Stimulated activated CD8-positive, alpha-beta memory T cell treated with anti-CD3 and anti-CD28 coated beads, Interleukin-15, amount 100 ng/mL, for 4 hours (primary cell): ENCODE measurements at regions not wholly inside any gene's neighbourhood (a gene's known extent, or its start where the extent isn't known, plus 50 kb on each side); places are given as distances from the start of the nearest gene placed in this dataset.
A peak's percentile ranks its signal among the peaks of the same experiment; 100 is the strongest.

Experiments
- DNase-seq, 2 donors: peaks; one replicate each; pipeline ENCODE4 v3.0.0-alpha.2; 2020; ENCODE audit warnings: low read depth in 2 of 2

DNA sequence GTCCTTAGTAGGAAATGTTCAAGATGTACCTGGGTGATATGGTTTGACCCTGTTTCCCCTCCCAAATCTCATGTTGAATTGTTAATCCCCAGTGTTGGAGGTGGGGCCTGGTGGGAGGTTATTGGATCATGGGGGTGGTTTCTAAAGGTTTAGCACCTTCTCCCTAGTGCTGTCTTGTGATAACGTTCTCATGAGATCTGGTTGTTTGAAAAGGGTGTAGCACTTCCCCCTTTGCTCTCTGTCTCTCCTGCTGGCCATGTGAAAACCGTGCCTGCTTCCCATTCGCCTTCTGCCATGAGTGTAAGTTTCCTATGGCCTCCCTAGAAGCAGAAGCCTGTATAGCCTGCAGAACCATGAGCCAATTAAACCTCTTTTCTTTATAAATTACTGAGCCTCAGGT lies 353.0 kb upstream of the SFSWAP start:
- no peak for DNase-seq

DNA sequence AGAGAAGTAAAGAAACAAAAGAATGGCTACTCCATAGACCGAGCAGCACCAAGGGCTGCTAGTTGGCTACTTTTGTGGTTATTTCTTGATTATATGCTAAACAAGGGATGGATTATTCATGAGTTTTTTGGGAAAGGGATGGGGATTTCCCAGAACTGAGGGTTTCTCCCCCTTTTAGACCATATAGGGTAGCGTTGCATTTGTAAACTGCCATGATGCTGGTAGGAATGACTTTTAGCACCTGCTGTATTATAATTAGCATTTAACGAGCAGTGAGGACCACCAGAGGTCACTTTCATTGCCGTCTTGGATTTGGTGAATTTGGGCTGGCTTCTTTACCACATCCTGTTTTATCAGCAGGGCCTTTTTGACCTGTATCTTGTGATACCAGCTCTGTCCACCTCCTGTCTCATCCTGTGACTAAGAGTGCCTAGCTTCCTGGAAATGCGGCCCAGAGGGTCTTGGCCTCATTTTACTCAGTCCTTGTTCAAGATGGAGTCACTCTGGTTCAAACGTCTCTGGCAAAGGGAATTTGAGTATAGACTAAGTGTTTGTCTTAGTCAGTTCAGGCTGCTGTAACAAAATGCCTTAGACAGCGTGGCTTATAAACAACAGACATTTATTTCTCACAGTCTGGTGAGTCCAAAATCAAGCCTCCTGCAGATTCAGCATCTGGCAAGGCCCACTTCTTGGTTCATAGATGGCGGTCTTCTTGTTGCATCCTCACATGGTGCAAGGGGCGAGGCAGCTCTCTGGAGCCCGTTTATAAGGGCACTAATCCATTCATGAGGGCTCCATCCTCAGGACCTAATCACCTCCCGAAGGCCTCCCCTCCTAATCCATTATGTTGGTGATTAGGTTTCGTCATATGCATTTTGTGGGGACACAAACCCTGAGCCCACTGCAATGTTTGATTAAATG lies 348.3 kb upstream of the SFSWAP start:
- DNase-seq: no peak

DNA sequence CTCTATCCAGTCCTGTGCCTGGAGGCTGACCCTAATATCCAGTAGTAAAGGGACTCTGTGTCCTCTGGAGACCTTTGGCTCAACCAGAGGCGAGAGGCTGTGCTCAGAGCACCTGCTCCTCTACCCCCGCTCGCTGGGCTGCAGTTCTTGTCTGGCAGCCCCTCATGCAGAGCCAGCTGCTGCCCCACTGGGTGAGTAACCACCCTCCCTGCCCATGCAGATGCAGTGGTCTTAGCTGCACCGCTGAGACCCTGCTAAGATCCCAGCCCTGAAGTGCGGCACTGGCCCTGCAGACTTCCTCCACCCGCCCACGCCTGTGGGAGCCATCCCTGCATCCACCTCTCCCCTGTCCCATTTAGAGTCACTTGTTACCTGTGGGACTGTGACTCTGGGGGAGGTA lies 347.5 kb upstream of the SFSWAP start:
- DNase-seq: no peak

- no peak for DNase-seq
Measured at GRCh38 chr12:131363841-131364495, 346.9 kb upstream of the SFSWAP start.

DNA sequence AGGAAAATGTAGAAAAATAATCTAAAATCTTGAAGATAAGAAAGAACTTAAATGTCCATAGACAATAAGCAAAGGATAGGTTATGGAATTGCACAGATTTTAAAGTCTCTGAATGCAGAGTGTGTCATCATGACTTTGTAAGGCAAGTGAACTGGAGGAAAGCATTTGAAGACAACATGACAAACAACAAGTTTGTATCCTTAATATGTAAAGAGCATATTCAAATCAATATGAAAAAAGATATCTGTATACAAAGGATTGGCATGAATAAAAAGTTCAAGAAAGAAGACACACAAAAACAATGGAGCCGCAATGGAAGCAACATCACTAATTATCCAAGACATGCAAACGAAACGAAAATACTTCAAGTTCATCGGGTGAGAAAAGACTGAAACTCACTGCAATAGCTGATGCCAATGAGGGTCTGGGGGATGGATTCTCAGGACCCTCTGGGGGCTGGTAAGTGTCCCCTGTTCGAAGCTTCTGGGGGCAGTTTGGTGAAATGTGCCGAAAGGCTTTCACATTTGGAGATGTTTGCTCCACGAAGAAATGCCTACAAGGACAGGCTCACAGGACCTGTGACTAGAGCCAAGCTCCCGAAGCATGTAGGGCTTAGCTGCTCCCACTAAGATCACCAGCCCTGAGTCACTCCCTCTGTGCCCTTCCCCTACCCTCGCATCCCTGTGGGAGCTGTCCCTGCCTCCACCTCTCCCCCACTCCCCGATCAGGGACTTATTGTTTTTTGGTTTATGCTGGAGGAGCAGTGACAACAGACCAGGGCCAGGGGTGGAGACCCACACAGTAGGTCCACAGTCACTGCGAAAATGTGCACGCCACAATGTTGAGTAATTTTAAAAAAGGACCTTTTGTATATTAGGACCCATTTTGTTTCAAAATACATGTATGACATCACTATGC lies 345.7 kb upstream of the SFSWAP start:
- DNase-seq: no peak

GRCh38 chr12:131365821-131366260 lies 345.0 kb upstream of the SFSWAP start:
- DNase-seq: no peak

- no peak for DNase-seq
Measured at GRCh38 chr12:131366261-131366871, 344.5 kb upstream of the SFSWAP start.

- DNase-seq: peak in 1 of 2 donors; percentile 13
Measured at GRCh38 chr12:131367067-131367982, 343.6 kb upstream of the SFSWAP start.

- no peak for DNase-seq
Measured at GRCh38 chr12:131367983-131368667, 342.8 kb upstream of the SFSWAP start.

DNA sequence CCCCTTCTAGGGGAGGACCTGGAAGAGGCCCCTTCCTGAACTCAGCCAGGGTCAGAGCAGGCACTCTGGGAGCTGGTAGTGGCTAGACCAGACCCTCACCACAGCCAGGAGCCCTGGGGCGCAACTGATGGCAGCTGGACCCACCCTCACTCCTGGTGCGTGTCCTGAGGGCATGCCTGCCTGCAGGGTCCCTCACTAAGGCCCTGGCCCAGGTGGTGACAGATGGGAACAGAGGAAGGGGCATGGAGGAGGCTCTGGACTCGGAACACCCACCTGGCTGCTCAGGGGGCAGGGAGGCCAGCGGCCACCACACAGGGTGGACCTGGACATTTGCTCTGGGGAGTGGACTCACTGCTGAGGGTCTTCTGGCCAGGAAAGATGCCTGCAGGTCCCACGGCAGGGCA lies 342.2 kb upstream of the SFSWAP start:
- no peak for DNase-seq

GRCh38 chr12:131369094-131369845 lies 341.6 kb upstream of the SFSWAP start:
- DNase-seq: no peak

GRCh38 chr12:131370321-131370720 lies 340.6 kb upstream of the SFSWAP start:
- no peak for DNase-seq

- DNase-seq: no peak
Measured at GRCh38 chr12:131370791-131371347, 340.0 kb upstream of the SFSWAP start.

- DNase-seq: no peak
Measured at GRCh38 chr12:131371401-131372170, 339.3 kb upstream of the SFSWAP start.

DNA sequence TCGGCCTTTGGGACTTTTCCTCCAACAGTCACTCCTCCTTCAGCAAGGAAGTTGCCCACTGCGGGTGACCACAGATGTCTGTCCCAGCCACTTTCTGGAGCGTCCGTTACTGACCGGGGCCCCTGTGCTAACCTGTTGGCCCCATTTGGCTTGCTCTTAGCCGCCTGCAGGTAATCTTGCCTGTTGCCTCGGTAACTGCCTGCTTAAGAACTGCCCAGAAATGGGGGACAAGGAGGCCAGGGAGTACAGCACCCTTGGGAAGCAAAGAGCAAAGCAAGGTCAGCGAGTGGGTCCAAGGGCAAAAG lies 338.8 kb upstream of the SFSWAP start:
- DNase-seq: no peak

- DNase-seq: no peak
Measured at GRCh38 chr12:131372706-131373195, 338.1 kb upstream of the SFSWAP start.

DNA sequence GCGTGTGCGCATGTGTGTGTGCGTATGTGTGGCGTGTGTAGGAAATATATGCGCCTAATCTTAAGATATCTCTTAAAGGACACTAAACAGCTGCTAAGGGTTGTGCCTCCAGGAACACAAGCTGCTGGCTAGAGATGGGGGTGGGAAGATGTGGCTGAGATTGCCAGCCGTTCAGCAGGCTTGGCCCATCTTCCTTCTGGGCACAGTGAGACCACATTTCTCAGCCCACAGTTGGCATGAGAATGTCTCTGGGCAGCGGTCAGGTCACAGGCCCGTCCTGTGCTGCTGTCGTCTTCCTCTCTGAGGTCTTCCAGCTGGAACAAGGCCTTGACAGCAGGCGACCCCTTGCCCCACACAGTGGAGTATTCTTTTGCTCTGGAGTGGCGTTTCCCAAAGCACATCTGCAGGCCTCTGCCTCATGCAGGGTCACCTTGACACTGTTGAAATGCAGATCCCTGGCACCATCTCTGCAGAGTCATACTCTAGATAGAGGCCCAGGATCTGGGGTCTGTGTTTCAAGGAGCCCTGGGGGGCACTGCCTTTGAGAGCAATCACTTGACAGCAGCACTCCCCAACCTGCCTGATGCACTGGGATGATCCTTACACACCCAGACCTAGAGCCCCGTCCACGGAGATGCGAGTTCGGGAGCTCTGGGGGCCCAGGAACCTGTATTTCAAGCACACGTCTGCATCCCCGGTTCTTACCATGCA lies 335.5 kb upstream of the SFSWAP start:
- DNase-seq: no peak
